Stimulated activated CD8-positive, alpha-beta memory T cell treated with anti-CD3 and anti-CD28 coated beads, Interleukin-15, amount 100 ng/mL, for 24 hours (primary cell): ENCODE measurements at regions not wholly inside any gene's neighbourhood (a gene's known extent, or its start where the extent isn't known, plus 50 kb on each side); places are given as distances from the start of the nearest gene placed in this dataset.
"Not testable (repeated sequence)": the region's sequence is repeated elsewhere in the genome, so short reads cannot be mapped to it uniquely, and the experiment has no call there.

Experiments
- DNase-seq: peaks from one replicate; pipeline ENCODE4 v3.0.0-alpha.2; 2020; ENCODE audit warnings: low read depth

DNA sequence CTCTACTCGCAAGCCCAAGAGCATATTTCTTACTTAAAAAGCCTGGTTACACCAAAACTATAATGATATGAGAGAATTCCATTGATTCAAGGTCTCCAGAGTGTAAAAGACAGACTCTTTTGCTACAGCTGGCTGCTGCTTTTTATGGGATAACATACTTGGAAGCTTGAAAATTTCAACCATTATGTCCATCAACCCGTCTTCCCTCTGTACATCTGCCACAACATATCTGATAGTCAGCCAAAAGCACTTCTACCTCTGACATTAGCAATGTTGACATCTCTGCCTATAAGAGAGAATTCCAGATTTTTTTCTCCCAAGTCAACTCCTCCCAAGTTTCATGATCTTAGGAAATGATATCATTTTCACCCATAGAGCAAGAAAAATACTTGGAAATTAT, 54.4 kb upstream of the IQCM start:
- no peak for DNase-seq

DNA sequence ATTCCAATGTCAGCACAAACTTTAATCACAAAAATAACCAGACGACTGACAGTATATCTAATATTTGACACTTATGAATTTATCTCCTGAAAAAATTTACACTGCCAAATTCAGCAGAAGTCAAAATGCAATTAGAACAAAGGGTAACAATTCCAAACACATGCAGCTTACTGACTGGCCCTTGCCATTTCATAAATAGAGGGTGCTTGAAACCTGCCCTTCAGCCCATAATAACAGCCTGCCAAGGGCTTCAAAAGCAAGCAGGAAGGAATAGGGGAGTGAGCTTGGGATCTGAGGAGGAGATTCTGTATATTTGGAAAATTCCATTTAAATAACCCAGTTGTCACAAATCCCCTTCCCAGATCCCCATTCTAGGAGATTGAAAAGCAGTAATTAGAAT, 66.1 kb upstream of the IQCM start:
- no peak for DNase-seq

DNA sequence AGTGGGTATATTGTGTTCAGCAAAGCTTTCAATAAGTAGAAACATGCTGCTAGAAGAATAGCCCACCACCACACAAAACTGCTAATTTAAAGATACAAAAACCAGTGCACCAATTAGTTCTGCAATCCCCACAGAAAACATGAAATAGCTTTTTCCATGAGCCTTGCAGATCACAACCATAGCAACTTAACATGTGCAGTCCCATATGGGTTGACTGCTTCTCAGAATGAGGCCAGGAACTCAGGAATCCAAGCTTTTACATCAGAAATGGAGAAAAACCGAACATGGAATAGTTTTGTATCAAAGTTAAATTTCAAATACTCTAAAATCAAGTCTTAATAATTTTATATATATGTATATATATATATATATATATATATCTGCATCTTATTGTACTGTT, 66.6 kb upstream of the IQCM start:
- DNase-seq: no peak

DNA sequence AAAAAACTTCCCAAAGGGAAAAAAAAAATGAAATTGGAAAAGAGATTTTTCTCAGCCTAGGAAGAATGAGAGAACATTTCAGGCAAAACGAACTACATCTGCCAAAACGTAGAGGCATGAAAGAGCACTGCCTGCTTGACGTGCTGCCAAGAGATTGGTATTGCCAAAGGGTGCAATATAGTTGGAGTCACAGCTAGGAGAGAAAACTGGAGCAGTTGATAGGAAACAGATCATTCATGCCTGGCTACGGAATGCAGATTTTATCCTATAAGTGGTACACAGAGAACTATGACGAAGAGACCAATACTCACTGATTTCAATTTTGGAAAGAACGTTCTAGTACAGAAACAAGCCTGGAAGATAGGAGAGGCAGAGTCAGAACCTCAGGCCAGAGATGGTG, 68.4 kb upstream of the IQCM start:
- DNase-seq: no peak

DNA sequence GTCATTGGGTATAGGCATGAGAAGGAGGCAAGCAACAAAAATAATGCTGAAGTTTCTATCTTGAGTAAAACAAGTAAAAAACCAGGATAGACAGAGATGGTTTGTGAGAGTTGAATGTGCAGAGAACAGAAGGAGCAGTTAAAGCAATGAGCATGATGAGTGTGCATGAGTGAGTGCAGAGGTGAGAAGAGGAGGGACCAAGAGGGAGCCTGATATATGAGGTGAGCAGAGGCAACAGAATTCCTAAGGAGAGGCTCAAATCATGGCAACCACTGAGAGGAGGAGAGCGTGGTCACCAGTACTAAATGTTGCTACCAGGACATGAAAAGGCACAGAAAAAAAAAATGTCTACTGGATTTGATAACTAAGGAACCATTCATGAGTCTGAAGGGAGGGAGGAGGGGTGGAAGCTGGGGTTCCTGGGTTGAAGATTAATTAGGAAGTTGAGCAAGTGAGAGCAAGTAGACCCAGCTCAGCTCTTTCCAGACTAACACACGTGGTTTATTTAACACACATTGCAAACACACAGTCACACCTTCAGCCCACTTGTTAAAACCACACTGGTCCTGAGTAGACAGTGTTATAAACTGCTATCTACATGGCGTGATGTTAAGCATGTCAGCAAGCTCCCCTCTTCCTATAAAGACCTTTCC, 69.0 kb upstream of the IQCM start:
- no peak for DNase-seq

DNA sequence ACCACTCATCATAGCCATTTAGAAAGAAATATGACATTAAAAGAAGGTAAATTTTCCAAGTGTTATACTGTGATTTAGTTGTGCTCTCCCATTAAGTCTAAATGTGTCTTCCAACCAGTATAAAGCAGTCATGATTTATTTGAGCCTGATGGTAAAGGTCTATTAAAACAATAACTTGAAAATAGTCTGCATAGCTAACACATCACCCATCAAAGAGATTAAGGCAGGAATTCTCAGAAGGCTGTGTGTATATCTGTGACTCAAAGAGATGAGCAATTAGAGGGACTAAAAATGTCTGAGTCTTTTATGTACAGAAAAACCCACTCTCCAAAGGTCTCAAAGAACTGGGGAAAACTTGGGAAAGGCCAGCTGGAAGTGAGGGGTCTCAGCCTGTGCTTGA, 70.3 kb upstream of the IQCM start:
- DNase-seq: no peak

DNA sequence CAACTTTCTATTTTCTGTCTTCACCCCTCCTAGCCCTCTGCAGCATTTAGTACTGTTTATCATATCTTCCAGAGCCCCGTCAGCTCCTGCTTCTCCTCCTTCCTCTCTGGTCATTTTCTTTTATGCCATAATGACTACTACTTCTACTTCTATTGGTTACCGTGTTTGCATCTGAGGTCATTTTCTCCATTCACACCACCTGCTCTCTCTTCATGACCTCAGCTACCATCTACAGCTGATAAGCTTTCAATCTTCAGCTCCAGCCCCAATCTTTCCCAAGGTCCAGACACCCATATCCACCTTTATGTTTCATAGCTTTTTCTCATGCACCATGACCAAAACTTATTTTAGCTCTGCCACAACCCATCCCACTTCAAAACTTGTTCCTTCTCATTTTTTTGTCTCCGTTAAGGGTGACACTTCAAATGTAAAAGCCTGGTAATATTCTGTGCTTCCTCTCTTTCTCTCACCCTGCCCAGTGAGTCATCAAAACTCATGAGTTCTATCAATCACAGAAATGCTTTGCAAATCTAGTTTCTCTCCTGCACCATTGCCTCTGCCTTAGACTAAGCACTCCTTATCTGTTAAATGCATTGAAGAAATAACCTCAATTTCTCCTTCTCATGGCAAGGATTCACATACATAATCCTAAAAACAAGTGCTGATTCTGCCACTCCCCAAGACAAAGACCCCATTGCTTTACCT, 71.3 kb upstream of the IQCM start:
- DNase-seq: no peak

DNA sequence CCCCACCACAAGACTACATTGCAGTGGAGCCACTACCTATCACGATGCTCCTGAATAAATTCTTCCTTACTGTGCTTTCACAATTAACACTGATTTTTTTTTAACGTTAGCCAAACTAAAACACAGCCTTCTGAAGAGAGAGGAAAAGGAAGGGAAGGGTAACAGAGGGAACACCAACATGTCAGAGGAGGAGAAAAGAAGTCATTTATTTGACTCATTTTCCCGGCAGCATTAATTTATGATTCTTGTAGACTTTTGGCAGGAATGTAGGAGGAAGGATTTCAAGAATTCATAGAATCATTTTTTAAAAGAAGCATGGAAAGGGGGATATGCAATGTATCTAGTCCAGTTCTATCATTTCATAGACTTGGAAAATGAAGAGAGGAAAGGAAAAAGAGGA, 74.3 kb upstream of the IQCM start:
- no peak for DNase-seq

DNA sequence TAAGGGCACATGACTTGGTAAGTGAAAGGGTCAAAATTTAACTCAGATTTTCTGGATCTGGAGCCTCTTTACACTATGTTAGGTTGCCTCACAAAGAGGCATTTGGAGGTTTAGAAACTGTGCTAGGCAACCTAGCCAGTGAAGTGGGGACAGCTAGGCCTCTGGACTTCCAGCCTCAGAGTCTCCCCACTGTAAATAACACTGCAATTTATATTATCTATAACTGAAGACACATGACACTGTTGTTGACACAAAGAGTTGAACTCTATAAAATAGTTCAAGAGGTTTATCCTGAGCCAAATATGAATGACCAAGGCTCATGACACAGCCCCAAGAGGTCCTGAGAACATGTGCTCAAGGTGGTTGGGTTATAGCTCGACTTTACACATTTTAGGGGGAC, 74.9 kb upstream of the IQCM start:
- no peak for DNase-seq

DNA sequence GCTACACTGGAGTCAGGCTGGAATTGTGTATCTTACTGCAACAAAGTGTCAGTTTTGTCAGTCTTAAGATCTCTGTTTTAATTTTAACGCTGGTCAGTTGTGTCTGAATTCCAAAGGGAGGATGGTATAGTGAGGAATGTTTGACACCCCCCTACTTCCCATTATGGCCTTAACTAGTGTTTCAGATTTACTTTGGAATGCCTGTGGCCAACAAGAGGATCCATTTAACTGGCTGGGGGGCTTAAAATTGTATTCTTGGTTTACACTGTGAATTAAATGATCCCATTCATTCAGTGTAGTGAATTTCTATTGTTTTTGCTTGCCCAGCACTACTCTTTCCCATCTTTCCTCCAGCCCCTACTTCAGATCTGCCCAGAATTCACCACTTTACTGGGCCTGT, 75.8 kb upstream of the IQCM start:
- DNase-seq: no peak

DNA sequence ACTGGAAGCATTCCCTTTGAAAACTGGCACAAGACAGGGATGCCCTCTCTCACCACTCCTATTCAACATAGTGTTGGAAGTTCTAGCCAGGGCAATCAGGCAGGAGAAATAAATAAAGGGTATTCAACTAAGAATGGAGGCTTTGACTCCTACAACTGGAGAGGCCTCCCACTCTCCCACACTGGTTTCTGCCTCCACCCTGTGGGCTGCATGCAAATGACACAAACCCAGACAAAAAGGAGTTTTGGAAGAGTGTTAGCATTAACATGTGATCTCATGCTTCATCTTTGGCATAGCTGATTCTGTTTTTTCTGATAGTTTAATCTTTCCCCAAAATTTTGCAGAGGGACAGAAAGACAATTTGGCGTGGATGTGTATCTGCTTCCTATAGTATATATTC, 80.8 kb upstream of the IQCM start:
- no peak for DNase-seq

DNA sequence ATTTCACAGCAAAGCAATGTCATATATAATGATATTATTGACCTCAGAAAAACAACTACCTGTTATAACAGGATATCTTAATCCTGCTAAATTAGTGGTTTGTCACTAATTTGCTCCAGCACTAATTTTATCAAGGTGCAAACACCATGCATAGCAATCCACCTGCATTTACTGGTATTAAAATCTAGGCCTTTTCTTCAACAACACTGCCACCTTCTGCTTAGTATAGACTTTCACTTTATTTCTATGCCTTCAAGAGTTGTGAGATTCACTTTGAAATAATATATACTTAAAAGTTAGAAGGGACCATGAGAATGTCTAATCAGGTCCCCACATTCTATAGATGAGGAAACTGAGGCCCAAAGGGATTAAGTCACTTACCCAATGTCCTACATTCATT, 82.1 kb upstream of the IQCM start:
- DNase-seq: no peak

DNA sequence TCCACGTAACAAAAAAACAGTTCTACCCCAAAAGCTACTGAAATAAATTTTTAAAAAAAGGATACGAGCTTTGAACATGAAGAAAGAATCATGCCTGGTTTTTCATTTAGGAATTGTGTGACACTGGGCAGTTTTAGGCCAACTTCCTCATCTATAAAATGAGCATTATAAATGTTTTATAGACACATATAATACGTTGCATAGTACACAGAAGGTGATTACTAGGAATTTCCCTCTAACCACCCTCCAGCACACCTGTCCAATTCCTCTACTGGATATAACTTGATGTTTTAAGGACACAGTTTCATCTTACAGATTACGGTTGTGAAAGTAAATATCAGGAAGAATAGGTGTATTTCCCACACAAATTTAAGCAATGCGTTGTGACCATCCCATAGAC, 85.5 kb upstream of the IQCM start:
- DNase-seq: no peak

DNA sequence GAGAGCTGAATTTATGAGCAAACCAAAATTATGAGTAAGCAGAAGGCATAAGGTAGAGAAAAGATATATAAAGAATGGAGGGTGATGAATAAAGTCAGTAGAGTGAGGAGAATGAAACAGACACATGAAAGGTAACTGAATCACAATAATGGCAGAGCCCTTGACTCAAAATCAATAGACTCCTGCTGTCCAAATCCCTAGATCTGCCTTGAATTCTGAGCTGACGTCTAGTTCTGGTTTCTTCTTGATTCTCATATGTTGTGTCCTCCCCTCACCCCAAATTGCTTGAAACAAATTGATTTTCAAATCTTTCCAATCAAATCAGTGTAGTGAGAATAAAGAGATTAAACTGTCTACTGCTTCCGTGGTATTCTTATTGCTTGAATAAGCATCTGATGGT, 86.6 kb upstream of the IQCM start:
- no peak for DNase-seq

DNA sequence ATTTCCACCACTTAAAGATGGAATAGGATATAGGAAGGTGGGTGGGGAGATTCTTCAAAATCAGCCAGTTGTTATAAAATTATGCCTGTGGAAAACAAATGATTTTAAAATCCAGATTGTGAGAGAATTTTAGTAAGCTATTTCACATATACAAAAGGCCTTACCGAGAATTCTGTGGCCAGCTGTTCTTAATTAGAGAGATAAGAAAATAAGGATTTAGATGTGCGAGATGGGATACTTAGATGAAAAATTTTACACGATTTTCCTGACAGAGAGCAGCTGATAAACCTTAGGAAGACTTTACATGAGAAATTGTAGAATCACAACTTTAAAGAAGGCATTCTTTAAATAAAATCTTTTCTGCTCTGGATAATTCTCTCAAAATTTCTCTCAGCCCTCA, 94.5 kb upstream of the IQCM start:
- DNase-seq: no peak

DNA sequence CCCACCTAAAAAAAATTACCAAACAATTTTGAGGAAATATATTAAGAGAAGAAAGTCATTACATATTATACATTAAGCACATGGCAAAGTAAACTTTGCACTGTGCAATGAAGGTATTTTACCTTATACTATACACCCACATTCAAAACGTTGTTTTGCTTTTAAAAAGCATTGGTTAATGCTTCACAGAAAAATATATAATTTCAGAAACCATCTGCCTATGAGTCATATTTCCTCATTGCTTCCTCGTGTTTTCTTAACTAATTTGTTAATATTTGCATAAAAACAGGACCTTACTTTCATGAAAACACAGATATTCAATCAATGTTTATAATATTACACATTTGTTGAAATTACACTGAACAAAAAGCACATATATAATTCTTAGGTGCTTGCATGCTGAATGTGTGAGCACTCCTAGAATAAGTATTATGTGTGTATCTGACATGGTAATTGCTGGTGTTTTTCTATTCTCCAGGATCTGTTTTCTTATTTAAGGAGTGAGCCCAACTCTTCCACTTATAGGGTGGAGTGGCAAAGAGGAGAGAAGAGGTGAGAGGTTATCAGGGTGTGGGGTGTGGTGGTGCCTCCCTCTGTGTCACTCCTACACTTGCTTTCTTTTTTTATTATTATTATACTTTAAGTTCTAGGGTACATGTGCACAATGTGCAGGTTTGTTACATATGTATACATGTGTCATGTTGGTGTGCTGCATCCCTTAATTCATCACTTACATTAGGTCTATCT, 95.1 kb upstream of the IQCM start:
- DNase-seq: no peak

DNA sequence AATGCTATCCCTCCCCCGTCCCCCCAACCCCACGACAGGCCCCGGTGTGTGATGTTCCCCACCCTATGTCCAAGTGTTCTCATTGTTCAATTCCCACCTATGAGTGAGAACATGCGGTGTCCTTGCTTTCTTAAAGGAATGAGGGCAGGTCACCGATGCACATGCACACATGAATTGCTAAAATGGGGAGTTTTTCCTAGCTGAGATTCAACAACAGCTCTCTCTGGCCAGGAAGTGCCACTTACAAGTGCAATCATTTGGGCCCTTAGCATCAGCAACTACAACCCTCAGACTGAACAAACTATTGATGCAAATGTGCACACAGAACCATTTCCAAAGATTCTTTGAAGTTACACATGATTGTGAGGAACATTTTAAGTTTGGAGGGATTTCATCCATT, 95.7 kb upstream of the IQCM start:
- no peak for DNase-seq

DNA sequence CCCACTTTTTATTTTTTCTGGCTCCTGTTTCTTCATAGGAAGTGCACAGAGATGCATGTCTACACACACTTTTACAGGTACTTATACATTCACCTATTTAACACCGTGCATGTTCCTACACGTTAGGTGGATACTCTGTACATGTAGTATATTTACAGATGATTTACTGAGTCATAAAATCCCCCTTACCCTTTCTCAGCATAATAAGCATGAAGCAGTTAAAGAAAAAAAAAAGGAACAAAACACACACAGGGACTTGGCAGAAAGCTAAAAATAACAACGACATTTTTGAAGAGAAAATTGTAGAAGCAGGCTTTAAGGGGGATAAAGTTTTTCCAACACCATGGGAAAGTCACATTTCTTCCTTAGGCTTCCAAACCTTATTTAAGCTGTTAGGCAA, 96.4 kb upstream of the IQCM start:
- no peak for DNase-seq

DNA sequence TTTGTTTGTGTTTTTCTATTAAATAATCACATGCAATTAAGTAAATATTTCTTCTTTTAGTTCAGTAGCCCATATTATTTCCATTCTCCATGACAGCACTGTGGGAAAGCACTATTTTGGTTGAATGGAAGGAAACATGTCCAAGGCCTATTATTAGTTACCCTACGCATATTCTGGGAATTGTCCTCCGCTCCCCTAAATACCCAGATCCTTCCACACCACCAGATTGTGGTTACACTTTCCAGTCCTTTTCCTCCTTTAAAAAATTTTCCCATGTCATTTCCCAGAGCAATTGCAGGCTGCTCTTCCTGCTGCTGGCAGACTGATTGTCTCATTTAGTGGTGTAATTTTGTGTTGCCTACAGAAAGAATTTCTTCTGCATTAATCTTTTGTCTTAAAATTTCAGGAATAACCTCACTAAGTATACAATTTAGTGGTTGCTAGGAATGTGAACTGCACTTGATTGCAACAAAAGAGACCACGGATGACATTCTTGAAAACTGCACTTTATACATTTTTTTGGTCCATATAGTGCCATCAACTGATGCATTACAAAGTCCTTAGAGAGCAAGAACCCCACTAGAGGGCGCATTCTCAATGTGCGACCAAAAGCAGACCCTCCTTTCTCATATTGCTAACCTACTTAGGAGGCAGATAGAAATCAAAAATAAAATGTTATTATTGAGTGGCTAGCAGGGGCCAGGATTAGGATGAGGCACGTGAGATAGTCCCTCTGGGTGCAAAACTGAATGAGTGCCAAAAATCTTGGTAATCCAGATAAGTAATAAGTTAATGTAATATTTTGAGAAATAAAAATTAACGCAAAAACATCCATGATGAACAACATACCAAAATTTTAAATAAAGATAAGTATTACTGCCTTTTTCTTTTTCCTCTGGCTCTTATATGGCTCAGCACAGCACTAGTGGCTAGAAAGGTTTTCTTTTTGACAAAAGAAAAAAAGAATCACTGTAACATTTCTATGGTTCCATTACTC, 98.8 kb upstream of the IQCM start:
- no peak for DNase-seq

DNA sequence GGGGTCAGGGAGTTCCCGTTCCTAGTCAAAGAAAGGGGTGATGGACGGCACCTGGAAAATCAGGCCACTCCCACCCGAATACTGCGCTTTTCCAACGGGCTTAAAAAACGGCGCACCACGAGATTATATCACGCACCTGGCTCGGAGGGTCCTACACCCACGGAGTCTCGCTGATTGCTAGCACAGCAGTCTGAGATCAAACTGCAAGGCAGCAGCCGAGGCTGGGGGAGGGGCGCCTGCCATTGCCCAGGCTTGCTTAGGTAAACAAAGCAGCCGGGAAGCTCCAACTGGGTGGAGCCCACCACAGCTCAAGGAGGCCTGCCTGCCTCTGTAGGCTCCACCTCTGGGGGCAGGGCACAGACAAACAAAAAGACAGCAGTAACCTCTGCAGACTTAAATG, 100.1 kb upstream of the IQCM start:
- not testable (repeated sequence) for DNase-seq

DNA sequence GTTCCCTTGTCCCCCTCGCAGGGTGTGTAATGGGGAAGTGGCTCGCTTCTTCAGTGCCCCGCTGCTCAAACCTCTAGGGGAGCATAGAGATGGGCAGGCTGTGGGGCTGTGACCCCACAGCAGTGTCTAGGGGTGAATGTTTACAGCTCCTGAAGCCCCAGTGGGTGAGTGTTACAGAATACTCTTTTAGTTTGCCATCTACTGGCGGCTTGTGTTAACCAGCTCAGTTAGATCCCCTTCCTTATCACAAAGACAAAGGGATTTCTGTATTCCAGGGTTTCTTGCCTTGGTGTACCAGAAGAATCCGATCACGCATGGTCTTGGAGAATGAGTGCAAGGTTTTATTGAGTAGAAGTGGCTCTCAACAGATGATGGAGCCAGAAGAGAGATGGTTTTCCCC, 108.1 kb upstream of the IQCM start:
- no peak for DNase-seq

DNA sequence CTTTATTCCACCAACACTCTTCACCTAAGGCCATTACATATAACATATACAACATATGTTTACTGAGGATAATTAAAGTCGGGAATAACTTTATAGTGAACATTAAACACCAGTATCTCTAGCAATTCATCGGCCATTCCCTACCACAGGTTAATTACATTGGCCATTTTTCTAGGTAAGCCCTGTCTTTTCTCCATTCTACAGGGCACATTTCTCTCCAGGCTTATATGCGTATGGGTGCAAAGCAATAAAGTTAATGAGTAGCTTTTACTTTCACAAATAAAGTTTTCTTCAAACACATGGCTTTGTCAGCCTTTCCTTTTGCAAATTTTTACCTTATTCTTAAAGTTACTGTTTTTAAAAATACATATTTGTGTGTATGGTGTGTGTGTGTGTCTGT, 111.9 kb upstream of the IQCM start:
- no peak for DNase-seq
